Loucy (cell line): ENCODE measurements at regions not wholly inside any gene's neighbourhood (a gene's known extent, or its start where the extent isn't known, plus 50 kb on each side); places are given as distances from the start of the nearest gene placed in this dataset.

Experiments
- H2AFZ ChIP-seq: fragments of 200-600 bp; sonication (generic); 2 replicates; pipeline ENCODE4 v1.6.0; 2016; ENCODE audit warnings: antibody characterized with exemption, mild to moderate bottlenecking, low read length, moderate library complexity
- H3F3A ChIP-seq: fragments of 200-600 bp; 2 replicates; pipeline ENCODE4 v1.6.0; 2016; ENCODE audit warnings: antibody characterized with exemption, low read depth, mild to moderate bottlenecking
- H3K27me3 ChIP-seq: fragments of 200-600 bp; sonication (generic); 2 replicates; pipeline ENCODE4 v1.6.1; 2014; ENCODE audit warnings: low read length, mild to moderate bottlenecking; ENCODE audit not compliant: insufficient read depth, poor library complexity, severe bottlenecking
- H3K36me3 ChIP-seq: fragments of 200-600 bp; sonication (generic); 2 replicates; pipeline ENCODE4 v1.6.1; 2016; ENCODE audit warnings: low read length; ENCODE audit not compliant: insufficient read depth
- H3K4me1 ChIP-seq: fragments of 200-600 bp; sonication (generic); 2 replicates; pipeline ENCODE4 v1.5.1; 2014; ENCODE audit warnings: low read length, mild to moderate bottlenecking; ENCODE audit not compliant: insufficient read depth, poor library complexity, severe bottlenecking
- H3K4me2 ChIP-seq: fragments of 200-600 bp; sonication (generic); 2 replicates; pipeline ENCODE4 v1.6.0; 2014; ENCODE audit warnings: antibody characterized with exemption, low read length, low read depth, mild to moderate bottlenecking; ENCODE audit not compliant: poor library complexity, severe bottlenecking
- H3K4me3 ChIP-seq: fragments of 200-600 bp; sonication (generic); 2 replicates; pipeline ENCODE4 v1.5.1; 2014; ENCODE audit warnings: low read length, mild to moderate bottlenecking, mixed read lengths; ENCODE audit not compliant: poor library complexity, severe bottlenecking
- H3K79me2 ChIP-seq: fragments of 200-600 bp; sonication (generic); 2 replicates; pipeline ENCODE4 v1.6.1; 2014; ENCODE audit warnings: low read length; ENCODE audit not compliant: insufficient read depth
- H3K9ac ChIP-seq: fragments of 200-600 bp; sonication (generic); 2 replicates; pipeline ENCODE4 v1.6.0; 2014; ENCODE audit warnings: mild to moderate bottlenecking, low read depth, low read length, moderate library complexity; ENCODE audit not compliant: poor library complexity, severe bottlenecking
- H3K9me2 ChIP-seq: fragments of 200-600 bp; sonication (generic); replicated peaks from 2 replicates; pipeline ENCODE4 v1.6.1; 2016; ENCODE audit warnings: low read depth, low read length, mixed read lengths
- H3K9me3 ChIP-seq: fragments of 200-600 bp; sonication (generic); 2 replicates; pipeline ENCODE4 v1.6.1; 2014; ENCODE audit warnings: mild to moderate bottlenecking, antibody characterized with exemption, low read length, low read depth; ENCODE audit not compliant: insufficient read depth
- H4K20me1 ChIP-seq: fragments of 200-600 bp; sonication (generic); 2 replicates; pipeline ENCODE4 v1.6.0; 2014; ENCODE audit warnings: antibody characterized with exemption, low read length, mild to moderate bottlenecking; ENCODE audit not compliant: insufficient read depth, poor library complexity, severe bottlenecking
- CTCF ChIP-seq: fragments of 200-600 bp; sonication (generic); conservative IDR thresholded peaks from 2 replicates; pipeline ENCODE4 v1.5.1; 2014; ENCODE audit warnings: mild to moderate bottlenecking, antibody characterized with exemption, low read length
- EZH2phosphoT487 ChIP-seq: fragments of 200-600 bp; IDR thresholded peaks from 2 replicates; pipeline ENCODE4 v1.6.1; 2018; ENCODE audit warnings: antibody characterized with exemption, mild to moderate bottlenecking, moderate library complexity, borderline replicate concordance

GRCh38 chr11:19558189-19558986, 154.2 kb upstream of the NAV2 start:
- H4K20me1 ChIP-seq = no peaks in the 10 kb centered on the region
- TF ChIP-seq EZH2phosphoT487 = no peak
- TF ChIP-seq CTCF = no peak
- H3F3A ChIP-seq = no peaks in the 10 kb centered on the region
- H3K9me3 ChIP-seq = no peaks in the 10 kb centered on the region
- H3K4me2 ChIP-seq = no peak overlapping the region
- no peaks in the 10 kb centered on the region for H3K9me2 ChIP-seq
- no peaks in the 10 kb centered on the region for H3K36me3 ChIP-seq
- no peak overlapping the region for H3K9ac ChIP-seq
- no peak overlapping the region for H2AFZ ChIP-seq
- H3K79me2 ChIP-seq = no peaks in the 10 kb centered on the region
- H3K27me3 ChIP-seq = no peaks in the 10 kb centered on the region
- no peak overlapping the region for H3K4me3 ChIP-seq
- H3K4me1 ChIP-seq = peaks cover 5% of the 10 kb centered on the region

- Histone ChIP-seq H3K4me1 (peaks cover 5% of the 10 kb centered on the region), H3K9ac (no peak overlapping the region), H3K9me2 (no peaks in the 10 kb centered on the region), H3K4me2 (no peak overlapping the region), H2AFZ (no peak overlapping the region), H3K36me3 (no peaks in the 10 kb centered on the region), H4K20me1 (no peaks in the 10 kb centered on the region), H3K27me3 (no peaks in the 10 kb centered on the region), H3K9me3 (no peaks in the 10 kb centered on the region), H3F3A (no peaks in the 10 kb centered on the region), H3K4me3 (no peak overlapping the region), H3K79me2 (no peaks in the 10 kb centered on the region)
- TF ChIP-seq EZH2phosphoT487 (no peak), CTCF (peak; percentile 98)
Measured at GRCh38 chr11:19557720-19558140, 154.9 kb upstream of the NAV2 start.

- no peaks in the 10 kb centered on the region for H3K27me3 ChIP-seq
- no peak overlapping the region for H3K4me2 ChIP-seq
- H2AFZ ChIP-seq = no peak overlapping the region
- no peak overlapping the region for H3K9ac ChIP-seq
- H3K9me2 ChIP-seq = no peaks in the 10 kb centered on the region
- H3K9me3 ChIP-seq = no peaks in the 10 kb centered on the region
- no peaks in the 10 kb centered on the region for H3K79me2 ChIP-seq
- TF ChIP-seq EZH2phosphoT487 (no peak), CTCF (no peak)
- H4K20me1 ChIP-seq = no peaks in the 10 kb centered on the region
- no peak overlapping the region for H3K4me3 ChIP-seq
- H3K36me3 ChIP-seq = no peaks in the 10 kb centered on the region
- peaks cover 5% of the 10 kb centered on the region for H3K4me1 ChIP-seq
- no peaks in the 10 kb centered on the region for H3F3A ChIP-seq
Measured at GRCh38 chr11:19557185-19557584, 155.5 kb upstream of the NAV2 start.
